GM21390 (cell line): ENCODE measurements at regions not wholly inside any gene's neighbourhood (a gene's known extent, or its start where the extent isn't known, plus 50 kb on each side); places are given as distances from the start of the nearest gene placed in this dataset.
"Not testable (repeated sequence)": the region's sequence is repeated elsewhere in the genome, so short reads cannot be mapped to it uniquely, and the experiment has no call there.

ENCODE experiments used
- ATAC-seq: cut with Tn5 transposase; IDR thresholded peaks from one replicate; pipeline ENCODE4 v1.9.1; 2021; ENCODE audit not compliant: unreplicated experiment

GRCh38 chrX:89539150-89539549 lies 382.6 kb upstream of the TGIF2LX start:
- ATAC-seq = not testable (repeated sequence)

GRCh38 chrX:89557146-89557545 lies 364.6 kb upstream of the TGIF2LX start:
- ATAC-seq = not testable (repeated sequence)

GRCh38 chrX:89562079-89562478 lies 359.6 kb upstream of the TGIF2LX start:
- not testable (repeated sequence) for ATAC-seq

GRCh38 chrX:89563107-89563506 lies 358.6 kb upstream of the TGIF2LX start:
- ATAC-seq = not testable (repeated sequence)

- not testable (repeated sequence) for ATAC-seq
Measured at GRCh38 chrX:89567787-89568186, 353.9 kb upstream of the TGIF2LX start.

- not testable (repeated sequence) for ATAC-seq
Measured at GRCh38 chrX:89581868-89582267, 339.8 kb upstream of the TGIF2LX start.

GRCh38 chrX:89631858-89632257 lies 289.9 kb upstream of the TGIF2LX start:
- ATAC-seq = not testable (repeated sequence)

GRCh38 chrX:89635887-89636286 lies 285.8 kb upstream of the TGIF2LX start:
- ATAC-seq = not testable (repeated sequence)

- ATAC-seq = not testable (repeated sequence)
Measured at GRCh38 chrX:89658662-89659061, 263.0 kb upstream of the TGIF2LX start.

- ATAC-seq = not testable (repeated sequence)
Measured at GRCh38 chrX:89706481-89706880, 215.2 kb upstream of the TGIF2LX start.

GRCh38 chrX:89707363-89707927 lies 214.3 kb upstream of the TGIF2LX start:
- not testable (repeated sequence) for ATAC-seq

GRCh38 chrX:89734367-89734766 lies 187.3 kb upstream of the TGIF2LX start:
- ATAC-seq = not testable (repeated sequence)

- not testable (repeated sequence) for ATAC-seq
Measured at GRCh38 chrX:89756466-89756865, 165.2 kb upstream of the TGIF2LX start.

- not testable (repeated sequence) for ATAC-seq
Measured at GRCh38 chrX:89757767-89758166, 163.9 kb upstream of the TGIF2LX start.

GRCh38 chrX:89759076-89759685 lies 162.5 kb upstream of the TGIF2LX start:
- ATAC-seq = not testable (repeated sequence)

GRCh38 chrX:89771639-89772038 lies 150.1 kb upstream of the TGIF2LX start:
- ATAC-seq = not testable (repeated sequence)

GRCh38 chrX:89811440-89811839 lies 110.3 kb upstream of the TGIF2LX start:
- ATAC-seq = not testable (repeated sequence)

- not testable (repeated sequence) for ATAC-seq
Measured at GRCh38 chrX:89839723-89840122, 82.0 kb upstream of the TGIF2LX start.

- ATAC-seq = peak; percentile 61
Measured at GRCh38 chrX:89871662-89872061, 50.0 kb upstream of the TGIF2LX start.
